ENCODE measurements at regions not wholly inside any gene's neighbourhood (a gene's known extent, or its start where the extent isn't known, plus 50 kb on each side); places are given as distances from the start of the nearest gene placed in this dataset.

DNA sequence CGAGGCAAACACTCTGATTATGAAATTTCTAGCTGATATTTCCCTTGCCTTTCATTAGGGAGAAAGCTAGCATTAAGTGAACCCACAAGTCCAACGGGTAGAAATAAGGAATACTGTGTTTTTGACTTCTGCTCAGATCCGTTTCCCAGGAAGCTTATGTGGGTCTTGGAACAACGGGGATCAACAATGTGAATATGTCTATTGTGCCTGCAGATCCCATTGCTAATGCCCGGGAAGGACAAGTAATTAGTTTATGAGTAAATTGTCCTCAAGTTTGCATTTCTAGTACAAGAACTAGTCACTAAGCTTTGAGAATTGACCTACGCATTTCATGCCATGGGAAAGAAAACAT is 236.4 kb downstream of the UACA start:
- Mint-ChIP-seq H3K36me3 (ENCODE audit: insufficient read depth) (no peaks in the 10 kb centered on the region), H3K27ac (no peak overlapping the region), H3K27me3 (peaks cover 52% of the 10 kb centered on the region), H3K9me3 (ENCODE audit: low read depth) (peaks cover 2% of the 10 kb centered on the region), H3K4me1 (ENCODE audit: low read depth) (no peaks in the 10 kb centered on the region), H3K4me3 (ENCODE audit: low read depth) (no peak overlapping the region)
- TF ChIP-seq, protein P1, sequence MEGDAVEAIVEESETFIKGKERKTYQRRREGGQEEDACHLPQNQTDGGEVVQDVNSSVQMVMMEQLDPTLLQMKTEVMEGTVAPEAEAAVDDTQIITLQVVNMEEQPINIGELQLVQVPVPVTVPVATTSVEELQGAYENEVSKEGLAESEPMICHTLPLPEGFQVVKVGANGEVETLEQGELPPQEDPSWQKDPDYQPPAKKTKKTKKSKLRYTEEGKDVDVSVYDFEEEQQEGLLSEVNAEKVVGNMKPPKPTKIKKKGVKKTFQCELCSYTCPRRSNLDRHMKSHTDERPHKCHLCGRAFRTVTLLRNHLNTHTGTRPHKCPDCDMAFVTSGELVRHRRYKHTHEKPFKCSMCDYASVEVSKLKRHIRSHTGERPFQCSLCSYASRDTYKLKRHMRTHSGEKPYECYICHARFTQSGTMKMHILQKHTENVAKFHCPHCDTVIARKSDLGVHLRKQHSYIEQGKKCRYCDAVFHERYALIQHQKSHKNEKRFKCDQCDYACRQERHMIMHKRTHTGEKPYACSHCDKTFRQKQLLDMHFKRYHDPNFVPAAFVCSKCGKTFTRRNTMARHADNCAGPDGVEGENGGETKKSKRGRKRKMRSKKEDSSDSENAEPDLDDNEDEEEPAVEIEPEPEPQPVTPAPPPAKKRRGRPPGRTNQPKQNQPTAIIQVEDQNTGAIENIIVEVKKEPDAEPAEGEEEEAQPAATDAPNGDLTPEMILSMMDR (IDR thresholded peaks at IDR 0.05; ENCODE audit: unreplicated experiment) = no peak
- no peak for DNase-seq (ENCODE audit: low spot score, unreplicated experiment)

DNA sequence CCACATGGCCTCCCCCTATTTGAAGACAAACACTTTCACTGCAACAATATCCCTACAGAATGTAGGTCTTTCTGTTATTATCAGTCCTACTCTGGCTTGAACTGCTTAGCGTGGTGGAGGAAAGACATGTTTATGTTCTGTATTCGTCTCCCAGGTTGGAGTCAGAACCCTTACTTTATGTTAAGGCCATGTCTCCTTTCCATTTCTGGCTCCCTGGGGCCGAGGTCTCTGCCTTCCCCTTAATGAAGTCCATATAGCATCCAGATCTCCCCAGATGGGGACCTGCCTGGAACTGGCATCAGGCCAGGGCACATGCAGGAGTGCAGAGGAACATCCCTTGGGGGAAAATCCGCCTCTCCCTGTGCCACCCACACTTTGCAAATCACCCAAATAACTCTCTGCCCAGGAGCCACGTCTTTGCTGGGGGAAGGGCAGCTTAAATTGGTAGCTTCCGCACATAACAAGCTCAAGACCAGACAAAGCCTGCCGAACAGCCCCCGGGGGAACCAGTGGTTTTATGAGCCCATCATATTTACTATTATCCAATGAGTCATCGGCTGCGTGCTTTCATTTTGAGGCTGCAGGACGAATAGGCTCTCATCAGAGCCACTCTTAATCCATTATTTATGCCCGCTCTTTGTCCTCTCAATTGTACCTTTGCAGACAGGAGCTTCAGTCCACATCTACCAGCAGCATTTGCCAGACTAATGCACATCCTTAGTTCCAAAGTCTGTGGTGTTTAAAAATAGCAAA is 237.0 kb downstream of the UACA start:
- DNase-seq (ENCODE audit: low spot score, unreplicated experiment) = no peak
- TF ChIP-seq, protein P1 (IDR thresholded peaks at IDR 0.05; ENCODE audit: unreplicated experiment) = no peak
- Mint-ChIP-seq H3K4me1 (ENCODE audit: low read depth) (no peaks in the 10 kb centered on the region), H3K27ac (no peak overlapping the region), H3K27me3 (peaks cover 51% of the 10 kb centered on the region), H3K4me3 (ENCODE audit: low read depth) (no peak overlapping the region), H3K9me3 (ENCODE audit: low read depth) (peaks cover 2% of the 10 kb centered on the region), H3K36me3 (ENCODE audit: insufficient read depth) (no peaks in the 10 kb centered on the region)

DNA sequence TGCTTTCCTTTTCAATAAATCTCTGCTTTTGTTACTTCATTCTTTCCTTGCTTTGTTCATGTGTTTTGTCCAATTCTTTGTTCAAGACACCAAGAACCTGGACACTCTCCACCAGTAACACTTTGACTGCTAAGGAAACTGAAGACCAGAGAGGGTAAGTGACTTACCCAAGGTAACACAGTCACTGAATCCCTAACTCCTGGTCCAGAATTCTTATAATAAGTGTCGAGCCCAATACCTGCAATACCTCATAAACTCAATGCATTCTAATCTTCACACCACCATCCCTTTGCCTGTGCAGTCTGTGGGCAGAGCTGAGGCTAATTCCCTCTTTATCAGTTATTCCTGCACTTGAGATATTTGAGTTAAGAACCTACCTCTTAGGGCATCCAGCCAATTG is 237.8 kb downstream of the UACA start:
- H3K27me3 Mint-ChIP-seq = peaks cover 51% of the 10 kb centered on the region
- no peak overlapping the region for H3K27ac Mint-ChIP-seq
- TF ChIP-seq, protein P1 (IDR thresholded peaks at IDR 0.05; ENCODE audit: unreplicated experiment) = no peak
- H3K9me3 Mint-ChIP-seq (ENCODE audit: low read depth) = peaks cover 2% of the 10 kb centered on the region
- no peaks in the 10 kb centered on the region for H3K36me3 Mint-ChIP-seq (ENCODE audit: insufficient read depth)
- no peaks in the 10 kb centered on the region for H3K4me1 Mint-ChIP-seq (ENCODE audit: low read depth)
- H3K4me3 Mint-ChIP-seq (ENCODE audit: low read depth) = no peak overlapping the region
- no peak for DNase-seq (ENCODE audit: low spot score, unreplicated experiment)

DNA sequence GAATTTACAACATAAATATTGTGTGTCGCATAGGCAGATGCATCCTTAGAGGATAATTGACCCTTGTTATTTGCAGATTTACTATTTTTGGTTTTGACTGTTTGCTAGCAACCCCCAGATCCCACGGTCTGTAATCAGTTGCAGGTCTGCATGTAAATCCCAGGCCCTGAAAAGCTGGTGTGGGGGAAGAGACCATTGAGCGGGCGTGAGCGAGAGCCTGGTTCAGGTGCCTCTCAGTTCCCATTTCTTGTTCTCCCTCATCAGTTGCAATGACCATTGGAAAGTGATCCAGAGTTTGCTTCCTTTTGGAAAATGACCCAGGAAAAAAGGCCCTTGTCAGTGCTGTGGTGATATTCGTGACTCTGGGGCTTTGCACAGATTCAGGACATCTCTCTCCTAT is 238.9 kb downstream of the UACA start:
- no peaks in the 10 kb centered on the region for H3K36me3 Mint-ChIP-seq (ENCODE audit: insufficient read depth)
- no peaks in the 10 kb centered on the region for H3K4me1 Mint-ChIP-seq (ENCODE audit: low read depth)
- H3K9me3 Mint-ChIP-seq (ENCODE audit: low read depth) = peaks cover 2% of the 10 kb centered on the region
- H3K27ac Mint-ChIP-seq = no peak overlapping the region
- no peak for DNase-seq (ENCODE audit: low spot score, unreplicated experiment)
- no peak overlapping the region for H3K4me3 Mint-ChIP-seq (ENCODE audit: low read depth)
- TF ChIP-seq, protein P1 (IDR thresholded peaks at IDR 0.05; ENCODE audit: unreplicated experiment) = no peak
- H3K27me3 Mint-ChIP-seq = peaks cover 50% of the 10 kb centered on the region

DNA sequence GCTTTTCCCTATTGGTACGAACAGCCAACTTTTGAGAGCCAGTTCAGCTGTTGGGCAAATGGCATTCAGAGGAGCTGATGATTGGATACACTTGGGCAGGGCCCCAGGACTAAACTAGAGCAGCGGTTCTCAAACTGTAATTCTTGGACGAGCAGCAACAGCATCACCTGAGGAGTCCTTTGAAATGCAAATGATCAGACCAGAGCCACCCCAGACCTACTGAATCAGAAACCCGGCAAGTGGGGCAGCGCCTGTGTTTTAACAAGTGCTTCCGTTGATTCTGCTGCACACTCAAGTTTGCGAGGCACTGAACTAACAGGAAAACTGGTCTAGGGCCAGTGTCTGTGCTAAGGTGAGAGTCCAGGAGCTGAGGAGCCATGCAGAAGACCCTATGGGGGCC is 239.7 kb downstream of the UACA start:
- no peak overlapping the region for H3K27ac Mint-ChIP-seq
- no peak for DNase-seq (ENCODE audit: low spot score, unreplicated experiment)
- H3K36me3 Mint-ChIP-seq (ENCODE audit: insufficient read depth) = no peaks in the 10 kb centered on the region
- H3K27me3 Mint-ChIP-seq = peaks cover 52% of the 10 kb centered on the region
- H3K4me1 Mint-ChIP-seq (ENCODE audit: low read depth) = no peaks in the 10 kb centered on the region
- TF ChIP-seq, protein P1 (IDR thresholded peaks at IDR 0.05; ENCODE audit: unreplicated experiment) = no peak
- no peak overlapping the region for H3K4me3 Mint-ChIP-seq (ENCODE audit: low read depth)
- peaks cover 2% of the 10 kb centered on the region for H3K9me3 Mint-ChIP-seq (ENCODE audit: low read depth)

Data from progenitor cell of endocrine pancreas (in vitro differentiated cells).